Stimulated activated naive CD8-positive, alpha-beta T cell treated with anti-CD3 and anti-CD28 coated beads, Interleukin-15, Interleukin-2, amounts not matched to agents 100 U/mL and 50 U/mL, for 24 hours (primary cell): ENCODE measurements at regions not wholly inside any gene's neighbourhood (a gene's known extent, or its start where the extent isn't known, plus 50 kb on each side); places are given as distances from the start of the nearest gene placed in this dataset.

Experiments
- ATAC-seq: fragments of 150-1000 bp; cut with Tn5 transposase; one replicate; pipeline ENCODE4 v1.10.0; 2021
- DNase-seq: peaks from one replicate; pipeline ENCODE4 v3.0.0; 2021

DNA sequence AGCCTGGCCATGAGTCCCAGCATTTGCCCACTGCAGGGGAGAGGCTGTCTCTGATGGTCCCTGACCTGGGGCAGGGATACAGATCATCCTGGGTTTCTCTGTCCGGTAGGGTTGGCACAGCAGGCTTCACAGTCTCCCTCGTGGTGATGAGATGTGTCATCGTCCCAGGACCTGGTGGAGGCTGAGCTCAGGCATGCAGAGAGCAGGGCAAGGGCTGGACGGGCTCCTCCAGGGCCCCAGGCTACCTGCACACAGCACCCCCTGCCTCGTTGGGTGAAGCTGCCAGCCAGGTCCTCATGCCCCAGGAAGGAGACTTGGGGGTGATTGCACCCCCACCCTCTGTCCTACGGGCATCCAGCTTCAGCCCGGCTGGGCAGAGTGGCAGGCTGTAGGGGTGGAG, 155.8 kb upstream of the GSE1 start:
- DNase-seq: no peak
- no peak for ATAC-seq

DNA sequence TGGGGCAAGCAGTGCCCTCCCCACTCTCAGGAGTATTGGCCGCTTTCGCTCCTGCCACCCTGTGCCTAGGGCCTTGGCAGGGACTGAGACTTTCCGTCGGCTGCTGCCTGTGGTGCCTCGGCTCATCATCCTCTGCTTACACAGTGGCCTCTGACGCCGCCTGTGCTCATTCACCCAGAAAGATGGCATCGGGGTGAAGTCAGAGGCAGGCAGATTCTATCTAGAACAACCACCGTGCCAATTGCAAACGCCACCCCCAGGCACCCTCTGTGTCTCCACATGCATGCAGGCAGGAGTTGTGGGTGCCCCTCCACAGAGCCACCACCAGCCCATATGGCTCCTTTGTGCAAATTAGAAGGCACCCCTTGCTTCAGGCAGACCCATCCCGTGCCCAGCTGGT, 154.2 kb upstream of the GSE1 start:
- DNase-seq (no peak), ATAC-seq (no peak)

DNA sequence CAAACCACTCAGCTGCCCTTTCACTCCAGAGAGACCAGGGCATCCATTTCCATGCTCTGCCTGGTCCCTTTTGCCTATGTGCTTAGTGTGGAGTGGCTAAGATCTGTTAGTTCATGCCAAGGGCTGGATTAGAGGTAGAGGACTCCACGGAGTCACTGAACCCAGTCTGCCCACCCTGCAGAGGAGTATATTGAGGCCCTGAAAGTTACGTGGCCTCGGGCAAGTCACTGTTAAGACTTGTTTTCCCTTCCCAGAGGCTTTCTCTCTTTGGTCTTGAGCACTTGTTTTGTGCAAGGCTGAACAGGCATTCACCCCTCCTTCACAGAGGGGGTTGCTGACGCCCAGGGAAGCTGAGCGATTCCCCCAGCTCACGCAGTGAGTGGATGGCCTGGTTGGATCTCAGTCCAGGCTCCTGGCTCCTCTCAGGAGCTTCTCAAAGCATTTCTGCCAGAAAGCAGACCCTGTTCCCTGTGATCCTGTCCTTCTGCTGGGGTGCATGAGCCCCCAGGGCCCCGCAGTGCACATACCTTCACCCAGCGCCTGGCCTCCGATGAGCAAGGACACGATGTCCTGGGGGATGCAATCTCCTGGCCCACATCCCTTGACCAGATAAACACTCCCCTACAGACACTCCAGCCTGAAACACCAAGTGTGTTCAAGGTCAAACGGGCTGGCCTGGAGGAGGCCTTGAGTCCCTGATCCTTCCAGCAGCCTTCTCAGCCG, 153.4 kb upstream of the GSE1 start:
- DNase-seq (no peak), ATAC-seq (no peak)

DNA sequence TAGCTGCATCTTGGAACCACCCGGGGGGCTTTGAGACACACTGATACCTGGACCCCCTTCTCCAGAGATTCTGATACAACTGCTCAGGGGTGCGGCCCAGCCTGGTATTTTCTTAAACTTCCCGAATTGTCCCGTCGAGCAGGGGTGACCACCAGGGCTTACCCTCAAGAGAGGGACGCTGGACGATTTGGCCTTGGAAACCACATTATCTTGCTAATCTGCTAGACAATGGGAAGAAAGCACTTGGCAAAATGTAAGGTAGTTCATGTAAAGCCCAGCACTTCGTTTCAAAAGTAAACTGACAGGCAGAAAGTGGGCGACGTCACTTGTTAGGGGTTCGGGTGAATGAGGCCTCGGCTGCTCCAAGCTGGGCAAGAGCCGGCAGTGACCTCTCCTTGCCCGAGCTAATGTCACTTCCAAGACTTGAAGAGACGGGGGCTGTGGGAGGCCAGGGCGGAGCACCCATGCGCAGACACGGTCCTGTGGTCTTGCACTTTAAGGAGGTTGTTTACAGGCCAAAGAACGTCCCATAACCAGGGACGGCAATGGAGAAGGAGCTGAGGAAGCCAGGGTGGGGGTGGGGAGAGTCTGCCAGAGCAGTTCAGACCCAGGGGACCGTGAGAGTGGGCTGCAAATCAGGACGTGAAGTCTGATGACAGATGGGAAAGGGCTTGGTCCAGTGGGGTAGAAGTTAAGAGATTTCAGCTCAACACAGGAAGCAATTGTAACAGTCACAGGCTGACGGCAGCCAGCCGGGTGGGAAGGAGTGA, 152.7 kb upstream of the GSE1 start:
- ATAC-seq (no peak), DNase-seq (no peak)

DNA sequence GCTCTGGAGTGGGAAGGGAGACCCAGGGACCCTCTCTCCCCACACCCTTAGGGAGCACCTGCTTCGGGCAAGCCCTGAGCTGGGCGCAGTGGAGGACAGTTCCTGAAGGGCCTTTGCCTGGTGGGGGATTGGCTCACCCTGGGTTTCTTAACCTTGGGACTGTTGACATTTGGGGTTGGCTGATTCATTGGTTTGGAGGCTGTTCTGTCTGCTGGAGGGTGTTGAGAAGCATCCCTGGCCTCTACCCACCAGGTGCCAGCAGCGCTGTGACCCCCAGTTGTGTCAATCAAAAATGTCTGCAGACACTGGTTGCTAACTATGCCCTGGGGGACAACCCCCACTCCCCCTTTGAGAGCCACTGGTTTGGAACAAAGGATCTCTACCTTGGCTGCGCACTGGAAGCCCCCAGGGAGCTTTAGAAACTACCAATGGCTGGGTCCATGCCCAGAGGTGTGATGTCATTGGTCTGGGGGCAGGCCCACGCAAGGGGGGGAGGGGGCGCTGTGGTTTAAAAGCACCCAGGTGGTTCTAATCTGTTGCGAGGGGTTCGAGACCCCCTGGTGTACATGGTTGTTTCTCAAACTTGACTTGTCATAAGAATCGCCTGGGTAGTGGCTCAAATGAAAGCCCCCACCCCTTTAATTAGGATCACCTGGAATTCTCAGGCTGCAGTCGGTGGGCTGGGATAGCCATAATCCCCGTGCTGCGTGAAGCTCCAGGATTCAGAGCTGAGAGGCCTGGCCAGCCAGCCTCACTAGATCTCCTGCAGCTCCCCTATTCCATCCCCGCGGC, 151.9 kb upstream of the GSE1 start:
- DNase-seq: no peak
- ATAC-seq: peak; percentile 58

DNA sequence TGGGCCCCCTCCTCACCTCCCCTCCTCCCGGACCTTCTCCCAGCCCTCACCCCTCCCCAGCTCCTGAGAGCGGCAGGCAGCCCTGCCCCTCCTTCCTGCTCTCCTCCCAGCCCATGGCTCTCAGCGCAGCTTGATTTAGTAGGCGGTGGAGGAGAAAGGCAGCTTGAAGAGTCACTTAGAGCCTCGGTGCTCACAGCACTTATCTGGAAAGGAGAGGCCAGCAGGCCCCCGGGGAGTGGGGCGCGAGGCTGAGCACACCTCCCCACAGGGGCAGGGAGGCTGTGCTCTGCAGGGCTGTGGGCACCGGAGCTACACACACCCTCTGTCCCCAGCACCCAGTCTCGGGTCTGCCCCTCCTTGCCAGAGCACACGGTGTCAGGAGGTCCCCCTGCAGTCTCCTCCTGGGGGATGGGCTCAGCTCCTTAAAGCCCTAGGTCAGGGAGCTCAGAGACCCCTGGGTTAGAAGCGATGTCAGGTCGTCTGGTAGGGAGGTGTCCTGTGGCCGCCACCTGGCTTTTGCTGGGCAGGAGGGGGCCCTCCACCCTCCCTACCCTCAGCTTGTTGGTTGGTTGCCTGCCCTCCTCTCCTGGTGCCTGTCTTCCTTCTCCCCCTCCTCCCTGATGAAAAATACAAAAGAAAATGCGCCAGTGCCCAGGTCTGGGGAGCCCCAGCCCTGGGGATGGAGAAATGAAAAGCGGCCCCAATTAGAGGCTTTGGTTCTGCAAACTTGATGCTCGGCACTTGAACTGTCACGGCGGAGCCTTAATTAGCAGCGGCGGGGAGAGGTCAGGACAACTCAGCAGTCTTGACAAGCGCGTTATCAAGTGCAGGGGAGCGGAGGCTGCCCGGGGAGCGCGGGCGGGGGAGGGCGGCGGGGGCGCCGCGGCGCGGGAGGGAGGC, 151.1 kb upstream of the GSE1 start:
- ATAC-seq: peak; percentile 20
- peak; percentile 25 for DNase-seq

DNA sequence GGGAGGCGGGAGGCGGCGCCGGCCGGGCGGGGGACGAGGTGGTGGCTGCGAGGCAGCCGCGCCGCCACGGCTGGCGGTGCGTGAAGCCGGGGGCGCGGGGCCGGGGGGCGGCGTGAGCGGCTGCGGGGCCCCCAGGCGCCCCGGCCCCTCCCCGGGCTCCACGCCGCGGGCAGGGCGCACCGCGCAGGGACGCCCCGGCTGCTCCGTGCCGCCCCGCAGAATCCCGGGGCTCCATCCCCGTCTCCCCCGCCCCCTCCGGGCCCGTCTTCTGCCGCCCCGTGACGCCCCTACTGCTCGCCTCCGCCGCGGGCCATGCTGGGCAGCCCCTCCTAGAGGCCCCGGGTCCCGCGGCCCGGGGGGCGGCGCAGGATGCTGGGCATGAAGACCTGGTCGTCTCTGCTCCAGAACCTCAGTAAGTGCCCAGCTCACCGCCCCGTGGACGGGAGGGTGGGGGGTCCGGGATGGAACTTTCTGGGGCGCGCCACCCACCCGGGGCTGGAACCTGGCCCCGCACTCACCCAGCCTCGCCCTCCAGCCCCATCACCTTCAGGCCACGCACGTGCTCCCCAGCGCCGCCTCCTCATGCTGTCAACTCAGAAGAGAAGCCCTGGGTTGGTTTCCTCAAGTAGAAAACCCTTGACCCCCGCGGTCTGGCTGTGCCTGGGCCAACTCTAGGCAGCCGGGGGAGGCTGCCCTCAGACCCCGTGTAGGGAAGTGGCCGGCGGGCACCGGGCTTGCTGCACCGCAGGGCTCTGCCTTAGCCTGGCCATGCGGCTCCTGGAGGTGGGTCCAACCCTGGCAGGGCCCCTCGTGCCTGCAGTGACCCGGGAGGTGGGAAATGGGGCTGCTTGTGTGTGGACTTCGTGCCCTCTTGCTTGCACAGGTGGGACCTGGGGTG, 150.2 kb upstream of the GSE1 start:
- ATAC-seq: no peak
- DNase-seq: no peak

DNA sequence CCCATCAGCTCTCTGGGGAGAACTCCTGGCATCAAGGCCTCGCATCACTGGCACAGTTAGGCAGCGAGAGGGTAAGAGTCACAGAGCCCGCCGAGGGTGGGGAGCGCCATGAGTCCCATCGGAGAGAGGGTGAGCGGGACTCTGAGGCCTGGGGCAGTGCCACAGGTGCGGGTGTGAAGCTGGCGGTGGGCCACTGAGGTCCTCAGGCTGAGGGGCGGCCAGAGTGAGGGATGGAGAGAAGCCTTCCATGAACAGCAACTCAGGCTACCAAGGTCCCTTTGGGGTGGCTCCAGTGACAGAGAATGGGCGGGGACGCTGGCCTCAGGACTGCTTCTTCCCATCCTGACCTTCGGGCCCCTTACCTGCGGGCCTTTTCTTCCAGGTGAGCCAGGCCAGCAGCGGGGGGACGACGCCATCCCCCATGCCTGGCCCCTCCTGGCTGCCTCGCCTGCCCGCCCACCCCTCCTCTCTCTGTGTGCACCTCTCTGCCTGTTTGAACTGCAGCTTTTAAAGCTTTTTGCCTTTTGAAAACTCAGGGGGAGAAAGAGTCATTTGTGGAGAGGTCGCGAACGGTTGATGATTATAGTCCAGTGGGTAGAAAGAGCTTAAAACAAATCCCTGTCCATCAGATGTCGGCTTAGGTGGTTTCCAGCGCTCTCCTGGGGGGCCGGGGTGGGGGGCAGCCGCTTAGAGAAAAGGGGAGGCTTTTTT, 149.3 kb upstream of the GSE1 start:
- no peak for DNase-seq
- ATAC-seq: no peak

DNA sequence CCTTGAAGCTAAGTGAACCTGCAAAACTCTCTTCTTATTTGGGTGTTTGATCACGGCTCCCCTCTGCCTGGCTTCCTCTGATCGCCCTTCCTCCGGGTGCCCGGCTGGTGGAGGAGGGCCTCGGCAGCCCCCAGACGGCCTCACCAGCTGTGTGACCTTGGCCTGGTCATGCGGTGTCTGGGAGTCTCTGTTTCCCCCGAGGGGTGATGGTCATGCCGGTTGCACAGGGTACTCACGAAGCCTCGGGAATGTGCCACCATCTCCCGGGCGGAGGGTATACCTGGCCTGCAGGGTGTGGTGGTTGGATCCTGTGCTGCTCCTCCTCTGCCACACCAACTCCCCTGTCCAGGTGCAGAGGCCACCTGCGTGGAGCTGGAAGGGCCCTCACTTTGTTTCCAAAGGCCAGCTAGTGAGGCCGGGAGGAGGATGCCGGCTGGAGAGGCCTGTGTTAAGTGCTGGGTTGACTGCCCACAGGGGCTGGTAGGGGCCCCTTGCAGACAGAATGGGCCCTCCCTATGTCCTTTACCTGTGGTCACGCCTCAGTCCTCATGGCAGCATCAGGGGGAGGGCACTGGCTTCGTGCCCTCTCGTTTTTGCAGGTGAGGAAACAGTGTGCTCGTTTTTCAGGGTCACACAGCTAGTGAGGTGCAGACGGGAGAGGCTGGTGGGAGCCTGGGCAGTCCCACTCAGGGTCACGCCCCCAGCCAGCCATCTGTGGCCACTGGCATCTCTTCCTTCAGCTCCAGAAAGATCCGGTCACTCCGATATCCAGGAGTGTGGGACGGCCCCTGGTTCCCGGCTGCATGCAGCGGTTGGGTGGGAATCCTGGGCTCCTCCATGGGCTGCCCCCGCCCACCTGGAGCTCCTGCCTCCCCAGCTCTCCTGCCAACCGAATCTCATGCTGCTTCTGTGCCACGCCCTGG, 148.5 kb upstream of the GSE1 start:
- ATAC-seq: no peak
- no peak for DNase-seq

DNA sequence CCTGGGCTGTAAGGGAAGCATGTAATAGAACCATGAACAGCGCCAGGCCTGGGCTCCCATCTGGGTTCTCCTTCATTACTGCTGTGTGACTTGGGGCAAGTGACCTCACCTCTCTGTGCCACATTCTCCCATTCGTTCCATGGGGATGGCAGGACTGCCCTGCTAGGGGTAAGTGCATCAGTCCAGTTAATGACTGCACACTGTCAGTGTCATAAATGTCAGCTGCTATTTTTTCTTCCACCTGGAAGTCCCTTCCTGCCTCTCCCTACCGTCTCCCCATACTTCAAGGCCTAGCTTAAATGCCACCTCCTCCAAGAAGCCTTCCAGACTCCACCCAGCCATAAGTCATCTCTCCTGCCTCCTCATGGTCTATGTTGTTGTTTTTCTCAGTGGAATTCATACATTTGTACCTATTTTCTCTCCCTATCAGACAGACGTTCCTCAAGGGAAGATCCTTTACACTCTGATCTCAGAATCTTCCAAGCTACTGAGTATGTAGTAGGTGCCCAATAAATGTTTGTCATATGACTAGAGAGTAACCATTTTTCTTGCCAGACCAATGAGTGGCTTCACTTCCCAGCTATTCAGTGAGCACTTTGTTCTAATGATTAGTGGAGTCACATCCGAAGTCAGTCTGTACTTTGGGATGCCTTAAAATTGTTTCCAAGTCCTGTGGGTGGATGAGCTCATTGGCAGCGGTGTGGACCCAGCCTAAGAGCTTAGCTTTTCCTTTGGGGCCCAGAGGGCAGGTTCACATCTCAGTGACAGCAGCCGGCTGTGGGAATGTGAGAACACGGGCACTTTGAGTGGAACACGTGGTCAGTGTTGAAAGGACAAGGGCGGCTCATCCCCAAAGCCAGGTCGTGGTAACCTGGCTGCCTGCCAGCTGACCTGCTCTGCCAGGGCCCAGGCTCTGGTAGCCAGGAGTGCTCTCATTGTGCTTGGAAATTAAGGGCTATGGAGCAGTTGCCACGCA, 147.5 kb upstream of the GSE1 start:
- ATAC-seq (no peak), DNase-seq (no peak)

DNA sequence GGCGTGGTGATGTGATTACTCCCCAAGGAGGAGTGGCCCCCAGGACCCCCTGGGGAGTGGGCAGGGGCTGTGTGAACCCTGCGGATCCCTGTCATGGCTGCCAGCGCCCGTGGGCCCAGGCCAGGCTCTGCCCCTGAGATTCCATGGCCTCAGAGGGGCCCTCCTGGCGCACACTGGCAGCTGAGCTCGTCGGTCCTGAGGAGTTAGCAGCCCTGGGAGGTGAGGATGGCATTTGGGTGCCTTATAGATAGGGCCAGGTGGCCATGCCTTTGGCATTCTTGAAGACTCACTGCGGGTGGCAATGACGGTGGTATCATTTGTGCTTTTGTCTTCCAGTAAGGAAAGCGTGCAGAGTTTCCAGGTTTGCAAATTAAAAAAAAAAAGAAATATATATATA, 146.8 kb upstream of the GSE1 start:
- no peak for ATAC-seq
- DNase-seq: no peak

DNA sequence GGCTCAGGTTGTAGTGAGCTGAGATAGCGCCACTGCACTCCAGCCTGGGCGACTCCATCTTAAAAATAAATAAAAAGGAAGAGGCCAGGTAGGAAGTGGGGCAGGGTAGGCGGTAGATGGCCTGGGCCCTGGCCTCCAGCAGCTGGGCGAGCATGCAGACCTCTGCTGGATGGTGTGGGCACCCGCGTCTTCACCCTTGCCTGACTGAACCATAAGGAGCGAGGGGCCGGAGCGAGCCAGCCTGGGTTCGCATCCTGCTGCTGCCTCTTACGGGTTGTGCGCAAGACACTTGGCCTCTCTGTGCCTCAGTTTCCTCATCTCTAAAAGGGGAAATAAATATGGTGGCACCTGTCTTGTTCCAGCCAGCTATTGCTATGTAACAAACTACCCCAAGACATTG, 146.1 kb upstream of the GSE1 start:
- ATAC-seq: peak; percentile 3

DNA sequence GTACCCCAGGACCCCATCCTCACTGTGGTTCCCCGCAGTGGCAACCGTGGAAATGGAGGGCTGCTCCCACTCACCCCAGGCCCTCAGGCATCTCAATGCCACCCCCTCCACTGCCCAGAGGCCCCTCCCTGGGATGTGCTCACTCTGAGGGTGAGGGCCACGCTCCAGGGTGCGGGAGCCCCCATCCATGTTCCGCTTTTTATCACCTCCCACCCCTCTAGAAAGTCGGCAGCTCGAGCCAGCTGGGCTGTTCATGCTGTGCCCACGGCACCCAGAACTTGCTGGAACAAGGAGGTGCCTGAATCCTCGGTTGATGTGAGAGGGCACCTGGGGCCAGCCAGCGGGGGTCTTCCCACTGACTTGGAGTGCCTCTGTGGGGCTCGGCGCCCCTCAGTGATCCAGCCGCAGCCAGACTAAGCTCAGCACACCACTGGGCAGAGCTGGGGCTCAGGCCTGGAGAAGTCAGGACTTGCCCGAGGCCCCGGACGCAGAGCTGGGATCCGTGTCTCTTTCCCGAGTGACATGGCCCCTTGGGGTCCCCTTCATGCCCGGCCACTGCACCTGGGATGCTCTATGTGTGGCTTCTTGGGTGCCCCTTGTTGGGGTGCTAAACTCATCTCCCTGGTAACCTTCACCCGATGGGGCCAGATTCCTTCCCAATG, 143.1 kb upstream of the GSE1 start:
- ATAC-seq: no peak
- DNase-seq: no peak

More for the DNA sequence above, 146.1 kb upstream of the GSE1 start:
- no peak for DNase-seq

DNA sequence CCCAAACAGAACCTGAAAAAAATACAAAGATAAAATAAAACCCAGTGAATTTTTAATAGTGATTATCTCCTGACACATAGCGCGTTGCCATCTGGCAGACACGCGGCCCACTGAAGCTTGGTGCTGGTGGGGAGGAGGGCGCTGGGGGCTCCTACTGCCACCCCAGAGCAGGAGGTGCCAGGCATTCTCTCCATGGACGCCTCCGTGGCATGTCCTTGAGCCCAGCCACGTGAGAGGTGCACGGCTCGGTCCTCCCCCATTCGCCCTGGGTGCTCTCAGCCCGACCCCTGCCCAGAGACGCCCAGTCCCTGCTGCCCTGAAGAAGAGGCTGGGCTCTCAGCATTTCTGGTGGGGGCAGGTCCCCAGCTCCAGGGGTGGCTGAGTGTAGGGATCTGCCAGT, 142.2 kb upstream of the GSE1 start:
- ATAC-seq: no peak
- DNase-seq: no peak

DNA sequence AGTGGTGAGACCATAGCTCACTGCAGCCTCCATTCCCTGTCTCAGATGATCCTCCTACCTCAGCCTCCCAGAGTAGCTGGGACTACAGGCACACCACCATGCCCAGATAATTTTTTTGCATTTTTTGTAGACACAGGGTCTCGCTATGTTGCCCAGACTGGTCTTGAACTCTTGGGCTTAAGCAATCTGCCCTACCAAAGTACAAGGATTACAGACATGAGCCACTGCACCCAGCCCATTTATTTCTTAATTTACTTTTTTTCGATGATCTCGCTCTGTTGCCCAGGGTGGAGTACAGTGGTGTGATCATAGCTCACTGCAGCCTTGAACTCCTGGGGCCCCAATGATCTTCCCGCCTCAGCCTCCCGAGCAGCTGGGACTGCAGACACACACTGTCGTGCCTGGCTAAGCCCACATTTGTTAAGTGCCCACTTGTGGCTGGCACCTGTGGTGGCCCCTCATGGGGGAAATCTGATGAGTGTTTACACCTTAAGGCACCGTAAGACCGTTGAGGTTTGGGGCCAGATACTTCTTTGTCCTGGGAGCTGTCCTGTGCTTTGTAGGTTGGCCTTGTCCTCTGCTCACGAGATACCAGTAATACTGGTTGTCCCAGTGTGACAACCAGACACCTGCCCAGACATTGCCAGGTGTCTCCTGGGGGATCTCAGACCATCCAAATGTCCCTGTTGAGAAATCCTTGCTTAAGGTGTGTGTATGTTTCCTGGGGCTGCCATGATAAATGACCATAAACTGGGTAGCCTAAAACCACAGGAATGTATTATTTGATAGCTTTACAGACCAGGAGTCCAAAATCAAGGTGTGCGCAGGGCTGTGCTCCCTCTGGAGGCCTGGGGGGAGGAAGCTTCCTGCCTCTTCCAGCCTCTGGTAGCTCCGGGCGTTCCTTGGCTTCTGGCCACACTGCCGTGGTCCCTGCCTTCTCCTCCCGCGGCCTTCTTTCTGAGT, 141.4 kb upstream of the GSE1 start:
- no peak for ATAC-seq
- DNase-seq: no peak

DNA sequence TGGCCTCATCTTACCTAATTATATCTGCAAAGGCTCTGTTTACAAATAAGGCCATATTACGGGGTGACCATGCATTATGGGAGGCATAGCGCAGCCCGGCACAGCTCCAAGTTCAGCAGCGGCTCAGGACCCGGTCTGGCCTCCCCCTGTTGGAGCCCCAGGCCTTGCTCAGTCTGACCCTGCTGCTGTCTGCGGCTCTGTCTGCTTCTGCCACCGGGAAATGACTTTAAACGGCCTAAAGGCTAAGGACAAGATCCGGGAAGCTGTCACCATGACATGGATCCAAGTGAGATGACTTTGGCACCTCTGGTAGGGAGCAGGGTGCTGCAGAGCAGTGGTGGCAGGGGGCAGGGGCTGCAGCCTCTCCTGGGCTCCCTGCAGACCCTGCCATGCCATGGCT, 140.6 kb upstream of the GSE1 start:
- no peak for DNase-seq
- no peak for ATAC-seq
